HL-60 (cell line): ENCODE measurements at regions not wholly inside any gene's neighbourhood (a gene's known extent, or its start where the extent isn't known, plus 50 kb on each side); places are given as distances from the start of the nearest gene placed in this dataset.

Source experiments
- CTCF ChIP-seq: IDR thresholded peaks from one replicate; pipeline ENCODE4 v1.5.1; 2011; ENCODE audit warnings: low read length, control low read depth, inconsistent platforms; ENCODE audit not compliant: insufficient read depth
- POLR2AphosphoS5 ChIP-seq: IDR thresholded peaks from 2 replicates; pipeline ENCODE4 v1.6.1; 2012; ENCODE audit warnings: low read depth

GRCh38 chr7:114104035-114104434, 185.2 kb upstream of the PPP1R3A start:
- TF ChIP-seq CTCF (no peak), POLR2AphosphoS5 (no peak)
